Astrocyte of the hippocampus (primary cell): ENCODE measurements at regions not wholly inside any gene's neighbourhood (a gene's known extent, or its start where the extent isn't known, plus 50 kb on each side); places are given as distances from the start of the nearest gene placed in this dataset.

Experiments
- DNase-seq: peaks from one replicate; pipeline ENCODE4 v3.0.0; 2011; ENCODE audit warnings: low read depth, low spot score

DNA sequence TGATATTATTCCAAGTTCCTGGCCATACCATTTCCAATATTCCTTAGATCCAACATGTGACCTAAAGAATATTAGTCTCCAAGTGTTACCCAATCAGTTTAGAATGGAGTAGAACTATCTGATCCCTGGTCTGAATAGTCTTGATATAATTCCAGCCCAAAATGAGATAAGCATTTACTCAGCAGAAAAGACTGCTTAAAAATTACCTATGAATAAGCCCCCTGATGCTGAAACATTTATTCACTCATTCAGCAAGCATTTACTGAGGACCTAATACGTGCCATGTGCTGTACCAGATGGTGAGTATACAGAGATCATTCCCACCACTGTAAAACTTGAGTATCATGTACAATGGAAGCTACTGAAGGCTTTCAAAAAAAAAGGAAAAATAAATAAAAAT lies 157.0 kb downstream of the FAM114A2 start:
- DNase-seq, result no peak

DNA sequence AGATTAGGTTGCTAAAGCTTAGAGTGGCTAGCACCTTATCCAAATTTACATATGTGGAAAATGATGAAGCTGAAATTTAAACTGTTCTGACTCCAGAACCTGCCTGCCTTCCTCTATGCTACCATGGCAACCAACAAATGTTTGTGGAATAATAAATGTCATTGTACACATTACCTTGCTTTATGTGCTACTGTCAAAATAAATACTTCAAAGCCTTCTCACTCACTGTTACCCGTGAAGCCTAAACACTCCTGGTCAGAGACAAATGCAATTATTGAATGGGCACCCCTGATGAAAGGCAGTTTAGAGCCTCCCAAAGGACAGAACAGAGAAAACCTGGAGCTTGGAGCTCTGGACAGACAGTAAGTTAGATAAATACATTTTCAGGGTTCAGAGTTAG lies 158.6 kb downstream of the FAM114A2 start:
- no peak for DNase-seq

DNA sequence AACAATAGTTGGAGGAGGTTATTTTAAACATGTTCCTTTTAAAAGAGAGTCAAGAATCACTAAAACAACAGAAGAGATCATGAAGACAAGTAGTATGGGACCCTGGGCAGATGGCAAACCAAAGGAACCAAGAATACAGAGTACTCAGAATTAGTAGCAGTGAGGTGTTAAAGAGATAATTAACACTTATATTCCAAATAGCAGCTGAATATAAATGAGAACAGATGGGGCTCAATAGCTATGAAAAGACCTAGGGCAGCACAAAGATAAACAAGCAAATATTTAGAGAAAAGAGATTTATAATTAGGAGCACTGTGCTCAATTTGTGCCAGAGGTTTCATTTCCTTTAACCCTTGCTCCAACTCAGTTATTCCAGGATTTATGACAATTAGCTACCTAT lies 159.1 kb downstream of the FAM114A2 start:
- DNase-seq, result no peak

DNA sequence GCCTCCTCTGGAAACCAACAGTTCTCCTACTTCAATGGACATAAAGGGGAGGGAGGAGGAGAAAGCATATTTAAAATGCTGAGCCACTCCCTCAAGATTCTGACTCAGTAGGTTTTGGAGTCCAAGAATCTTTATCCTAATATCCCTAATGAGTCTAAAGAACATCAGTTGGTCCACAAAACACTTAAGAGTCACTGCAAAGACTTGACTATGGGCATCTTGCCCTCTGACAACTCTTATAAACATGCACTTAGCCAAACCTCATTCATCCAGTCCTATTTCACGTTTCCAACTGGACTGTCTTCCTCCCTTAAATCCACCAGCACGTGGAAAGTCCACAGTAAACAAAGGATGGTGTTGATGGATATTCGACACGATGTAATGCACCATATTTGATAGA lies 172.5 kb downstream of the FAM114A2 start:
- no peak for DNase-seq

DNA sequence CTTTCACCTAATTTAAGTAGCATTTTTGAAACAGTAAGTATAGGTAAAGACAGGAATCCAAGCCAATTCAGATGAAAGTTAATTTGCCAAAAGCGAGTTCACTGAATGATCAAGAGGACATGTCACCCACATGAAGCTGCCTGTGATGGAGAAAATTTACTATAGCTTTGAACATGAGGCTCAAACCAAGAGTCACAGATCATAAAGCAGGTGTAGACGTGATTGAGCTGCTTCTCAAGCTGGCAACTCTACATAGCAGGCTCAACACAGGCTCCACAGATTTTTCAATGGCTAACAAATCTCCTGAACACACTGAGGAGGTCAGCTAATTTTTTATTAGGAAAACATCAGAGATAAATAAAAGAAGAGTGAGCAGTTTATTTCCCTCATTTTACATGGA lies 173.7 kb downstream of the FAM114A2 start:
- no peak for DNase-seq

DNA sequence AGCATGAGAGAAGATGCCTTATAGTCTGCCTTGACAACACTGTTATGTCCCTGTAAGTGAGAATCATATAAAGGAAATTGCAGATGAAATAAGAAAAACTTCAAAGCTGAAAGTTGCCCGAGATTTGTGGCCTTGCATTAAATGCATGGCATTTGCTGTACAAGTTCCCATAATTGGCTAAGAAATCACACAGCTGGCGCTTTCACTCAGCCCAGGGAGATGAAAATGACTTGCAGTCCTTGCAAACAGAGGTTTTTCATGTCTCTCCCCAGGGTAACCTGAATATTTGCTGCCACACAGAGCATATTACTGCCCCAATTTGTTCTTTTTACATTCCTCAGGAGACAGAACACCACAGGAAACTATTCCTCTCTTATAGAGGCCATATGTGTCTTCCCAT lies 174.8 kb downstream of the FAM114A2 start:
- no peak for DNase-seq
